GM12878 (cell line): ENCODE measurements at regions not wholly inside any gene's neighbourhood (a gene's known extent, or its start where the extent isn't known, plus 50 kb on each side); places are given as distances from the start of the nearest gene placed in this dataset.

ENCODE experiments used
- ATAC-seq: fragments of 200-7000 bp; cut with Tn5 transposase; 3 replicates; pipeline ENCODE4 v1.9.1; 2020; ENCODE audit warnings: mild to moderate bottlenecking, moderate library complexity
- BruUV-seq: library from RNA; stranded (reverse); fragments of 400-500 nt; replicated peaks from 2 replicates; lab custom pipeline; 2021; lab: Mats Ljungman, UMichigan
- CTCF ChIA-PET: fragments of 300-600 bp; sonication (Branson Sonifier 250); formaldehyde crosslinking; extraction: SDS; loops from one replicate; lab custom pipeline; 2021; ENCODE audit warnings: inconsistent platforms; lab: Yijun Ruan, JAX
- POLR2A ChIA-PET: fragments of 350-600 bp; formaldehyde crosslinking; extraction: SDS; loops from one replicate; lab custom pipeline; 2021; ENCODE audit warnings: inconsistent platforms; lab: Charles Lee
- RAD21 ChIA-PET: fragments of 300-600 bp; sonication (Branson Sonifier 250); formaldehyde crosslinking; loops from one replicate; lab custom pipeline; 2023; ENCODE audit warnings: antibody characterized with exemption; ENCODE audit not compliant: unreplicated experiment; lab: Charles Lee
- SMC1A ChIA-PET: fragments of 300-600 bp; sonication (Branson Sonifier 250); formaldehyde crosslinking; loops from one replicate; lab custom pipeline; 2023; ENCODE audit not compliant: unreplicated experiment, uncharacterized antibody; lab: Charles Lee
- DNase-seq: peaks from one replicate; pipeline ENCODE4 v3.0.0-alpha.2; 2011; ENCODE audit warnings: low read depth, low spot score
- FAIRE-seq: peaks from 3 replicates; lab custom pipeline; 2011; peaks lifted over from hg19 to GRCh38; lab: Jason Lieb, UNC
- H2AFZ ChIP-seq: 2 replicates; pipeline ENCODE4 v1.6.0; 2011; ENCODE audit warnings: low read depth, low read length, control low read depth; ENCODE audit not compliant: control insufficient read depth
- H3K27ac ChIP-seq: 2 replicates; pipeline ENCODE4 v1.5.1; 2011; ENCODE audit warnings: control low read depth; ENCODE audit not compliant: control insufficient read depth, insufficient read depth
- H3K27me3 ChIP-seq, 2 experiments: replicated peaks in 1 of 2; 2 replicates each; pipeline versions ENCODE4 v1.6.0 to v1.6.1; 2011; ENCODE audit warnings: low read length in 1 of 2; ENCODE audit not compliant: control insufficient read depth in 2 of 2, insufficient read depth in 2 of 2
- H3K36me3 ChIP-seq, 2 experiments: 2 replicates each; pipeline ENCODE4 v1.5.1; 2011; ENCODE audit warnings: low read length in 1 of 2; ENCODE audit not compliant: control insufficient read depth in 2 of 2, insufficient read depth in 2 of 2
- H3K4me1 ChIP-seq: 2 replicates; pipeline ENCODE4 v1.6.1; 2011; ENCODE audit warnings: mild to moderate bottlenecking, low read length, moderate library complexity, mixed read lengths; ENCODE audit not compliant: control insufficient read depth, insufficient read depth
- H3K4me2 ChIP-seq: 2 replicates; pipeline ENCODE4 v1.6.0; 2011; ENCODE audit warnings: control low read depth; ENCODE audit not compliant: control insufficient read depth, insufficient read depth
- H3K4me3 ChIP-seq: fragments of 200-600 bp; sonication (generic); 2 replicates; pipeline ENCODE4 v1.5.1; 2016
- H3K79me2 ChIP-seq: 2 replicates; pipeline ENCODE4 v1.6.0; 2011; ENCODE audit warnings: low read length; ENCODE audit not compliant: control insufficient read depth, insufficient read depth
- H3K9ac ChIP-seq: 2 replicates; pipeline ENCODE4 v1.8.0; 2011; ENCODE audit warnings: low read length, control low read depth, mixed read lengths; ENCODE audit not compliant: control insufficient read depth, insufficient read depth
- H3K9me3 ChIP-seq: replicated peaks from 3 replicates; pipeline ENCODE4 v1.5.1; 2011; ENCODE audit warnings: mild to moderate bottlenecking, low read length; ENCODE audit not compliant: control insufficient read depth, insufficient read depth
- H4K20me1 ChIP-seq: 2 replicates; pipeline ENCODE4 v1.6.0; 2011; ENCODE audit not compliant: control insufficient read depth, insufficient read depth
- CBX3 ChIP-seq: fragments of 200-600 bp; sonication (generic); IDR thresholded peaks from 2 replicates; pipeline ENCODE4 v1.6.1; 2016; ENCODE audit warnings: low read depth, borderline replicate concordance
- CBX5 ChIP-seq: sonication (generic); IDR thresholded peaks from 2 replicates; pipeline ENCODE4 v1.6.1; 2016; ENCODE audit warnings: low read depth, moderate library complexity, mild to moderate bottlenecking, inconsistent platforms
- EZH2 ChIP-seq: IDR thresholded peaks from 2 replicates; pipeline ENCODE4 v1.6.1; 2012; ENCODE audit warnings: low read depth, mild to moderate bottlenecking, control low read depth, inconsistent platforms, low read length, borderline replicate concordance; ENCODE audit not compliant: control insufficient read depth
- GATAD2B ChIP-seq: fragments of 450-650 bp; conservative IDR thresholded peaks from 2 replicates; pipeline ENCODE4 v1.6.1; 2017; ENCODE audit warnings: low read depth, mild to moderate bottlenecking, moderate library complexity
- HDGF ChIP-seq: fragments of 450-650 bp; IDR thresholded peaks from 2 replicates; pipeline ENCODE4 v1.6.1; 2016; ENCODE audit warnings: antibody characterized with exemption
- KDM1A ChIP-seq: fragments of 200-600 bp; sonication (generic); IDR thresholded peaks from 2 replicates; pipeline ENCODE4 v1.6.1; 2016; ENCODE audit warnings: borderline replicate concordance
- MEF2A ChIP-seq: IDR thresholded peaks from 2 replicates; pipeline ENCODE4 v1.6.1; 2011; ENCODE audit warnings: low read depth, mild to moderate bottlenecking, low read length, moderate library complexity; ENCODE audit not compliant: insufficient read depth
- PBX3 ChIP-seq: IDR thresholded peaks from 2 replicates; pipeline ENCODE4 v1.6.1; 2011; ENCODE audit warnings: mild to moderate bottlenecking, low read depth, low read length, moderate library complexity; ENCODE audit not compliant: insufficient replicate concordance
- SIX5 ChIP-seq: IDR thresholded peaks from 2 replicates; pipeline ENCODE4 v1.6.1; 2011; ENCODE audit warnings: mild to moderate bottlenecking, low read depth, low read length, moderate library complexity; ENCODE audit not compliant: severe bottlenecking
- SRF ChIP-seq, 2 experiments: IDR thresholded peaks; 2 replicates each; pipeline ENCODE4 v1.6.1; 2011; ENCODE audit warnings: low read depth in 2 of 2, low read length in 2 of 2, mild to moderate bottlenecking in 1 of 2, moderate library complexity in 1 of 2
- WGBS: methylation state at CpG from one replicate; pipeline ENCODE4 v1.1.6; 2016; ENCODE audit warnings: low lambda C conversion rate; ENCODE audit not compliant: insufficient replicate concordance, insufficient coverage; ENCODE audit errors: missing lambda C conversion rate; 5-methylcytosine and 5-hydroxymethylcytosine counted together
- in situ Hi-C: fragments of 300-500 bp; cut with MboI; formaldehyde crosslinking; loops from 9 replicates; pipeline ENCODE4 v1.14.3; 2018; ENCODE audit warnings: mixed read lengths
- intact Hi-C: fragments of 100-400 bp; cut with micrococcal nuclease; formaldehyde crosslinking; loops from one replicate; pipeline ENCODE4 v1.14.2; 2022; ENCODE audit not compliant: unreplicated experiment

- H4K20me1 ChIP-seq = no peaks in the 10 kb centered on the region
- in situ Hi-C loops (no loop called here), intact Hi-C loops (no loop called here)
- 50% methylated on average over 2 of the region's 2 CpGs for WGBS
- FAIRE-seq (no peak), ATAC-seq (no peak), DNase-seq (no peak)
- H3K9me3 ChIP-seq = no peaks in the 10 kb centered on the region; the same call in 2 of the 3 replicates
- no peaks in the 10 kb centered on the region for H3K27me3 ChIP-seq
- TF ChIP-seq CBX3 (no peak), CBX5 (no peak), HDGF (no peak), GATAD2B (no peak), SRF (IDR thresholded peaks at IDR 0.05; ENCODE audit: low read depth in 2 of 2, low read length in 2 of 2) (no peak), SIX5 (no peak), KDM1A (no peak), PBX3 (no peak), EZH2 (no peak), MEF2A (no peak)
- BruUV-seq = no TSS peak
- SMC1A ChIA-PET = interaction anchor here (0.7 to 1.1 kb wide), 2 partner anchors 31 to 51 kb away, joined by 3 read pairs; no protein-coding TSS in a partner anchor
- no peak overlapping the region for H2AFZ ChIP-seq
- POLR2A ChIA-PET = no interaction called here
- CTCF ChIA-PET = interaction anchor here (0.6 kb wide), 1 partner anchor 1437 kb away, joined by 3 read pairs; no protein-coding TSS in a partner anchor
- H3K36me3 ChIP-seq = no peaks in the 10 kb centered on the region
- no peaks in the 10 kb centered on the region for H3K79me2 ChIP-seq
- no peak overlapping the region for H3K4me3 ChIP-seq
- H3K4me2 ChIP-seq = no peak overlapping the region
- H3K27ac ChIP-seq = no peak overlapping the region
- no peak overlapping the region for H3K9ac ChIP-seq
- RAD21 ChIA-PET = no interaction called here
- H3K4me1 ChIP-seq = no peaks in the 10 kb centered on the region
These were observed 820.7 kb upstream of the HS6ST1 start for GRCh38 chr2:129139380-129139779.
